Endothelial cell of umbilical vein (primary cell): ENCODE measurements at regions not wholly inside any gene's neighbourhood (a gene's known extent, or its start where the extent isn't known, plus 50 kb on each side); places are given as distances from the start of the nearest gene placed in this dataset.

Experiments used
- BruUV-seq: library from RNA; stranded (reverse); fragments of 400-500 nt; replicated peaks from 2 replicates; lab custom pipeline; 2021; lab: Mats Ljungman, UMichigan
- CTCF ChIA-PET: fragments of 300-600, 350-600 bp; sonication (Branson Sonifier 250); formaldehyde crosslinking; loops from one replicate; lab custom pipeline; 2021; ENCODE audit warnings: antibody characterized with exemption, inconsistent platforms; lab: Charles Lee
- POLR2A ChIA-PET: fragments of 300-600, 350-600 bp; sonication (Branson Sonifier 250); formaldehyde crosslinking; loops from one replicate; lab custom pipeline; 2021; ENCODE audit warnings: antibody characterized with exemption, inconsistent platforms; lab: Charles Lee
- DNase-seq: peaks from one replicate; pipeline ENCODE4 v3.0.0-alpha.2; 2011; ENCODE audit warnings: low read depth, low spot score
- FAIRE-seq: peaks from 2 replicates; lab custom pipeline; 2011; peaks lifted over from hg19 to GRCh38; lab: Jason Lieb, UNC
- H2AFZ ChIP-seq: 2 replicates; pipeline ENCODE4 v1.6.0; 2012; ENCODE audit warnings: low read depth, low read length, control low read depth, inconsistent platforms
- H3K27ac ChIP-seq: 2 replicates; pipeline ENCODE4 v1.5.1; 2011; ENCODE audit warnings: low read depth, mild to moderate bottlenecking, control low read depth, low read length, moderate library complexity; ENCODE audit not compliant: insufficient read depth
- H3K27me3 ChIP-seq, 2 experiments: 2 replicates each; pipeline versions ENCODE4 v1.6.0 to v1.6.1; 2011; ENCODE audit warnings: low read length in 2 of 2, mixed read lengths in 1 of 2; ENCODE audit not compliant: control insufficient read depth in 2 of 2, insufficient read depth in 2 of 2
- H3K36me3 ChIP-seq, 2 experiments: 2 replicates in 1 of 2; 3 replicates in 1 of 2; pipeline ENCODE4 v1.5.1; 2011; ENCODE audit warnings: low read length in 2 of 2, mild to moderate bottlenecking in 1 of 2, moderate library complexity in 1 of 2; ENCODE audit not compliant: control insufficient read depth in 2 of 2, insufficient read depth in 2 of 2; ENCODE audit errors: extremely low read depth in 1 of 2
- H3K4me1 ChIP-seq: 3 replicates; pipeline ENCODE4 v1.5.1; 2011; ENCODE audit warnings: mild to moderate bottlenecking, low read length; ENCODE audit not compliant: control insufficient read depth, insufficient read depth; ENCODE audit errors: extremely low read depth
- H3K4me2 ChIP-seq: 2 replicates; pipeline ENCODE4 v1.6.1; 2011; ENCODE audit warnings: low read length, control low read depth, mixed read lengths; ENCODE audit not compliant: insufficient read depth
- H3K4me3 ChIP-seq, 3 experiments: fragments of 200-600 bp in 1 of 3; sonication (generic), shearing (Covaris generic) in 1 of 3; replicated peaks in 1 of 3; 2 replicates each; pipeline ENCODE4 v1.5.1; 2011 to 2016; ENCODE audit warnings: control low read depth in 3 of 3, low read length in 3 of 3, mild to moderate bottlenecking in 2 of 3, inconsistent platforms in 1 of 3, low read depth in 1 of 3, moderate library complexity in 1 of 3; ENCODE audit not compliant: insufficient read depth in 1 of 3
- H3K79me2 ChIP-seq: 2 replicates; pipeline ENCODE4 v1.6.0; 2012; ENCODE audit warnings: low read length, inconsistent platforms; ENCODE audit not compliant: control insufficient read depth, insufficient read depth
- H3K9ac ChIP-seq: replicated peaks from 2 replicates; pipeline ENCODE3; 2011; ENCODE audit warnings: low read length, control low read depth; ENCODE audit not compliant: insufficient read depth; ENCODE audit errors: extremely low read depth
- H3K9me1 ChIP-seq: replicated peaks from 3 replicates; pipeline ENCODE4 v1.6.0; 2011; ENCODE audit warnings: mild to moderate bottlenecking, low read length; ENCODE audit not compliant: control insufficient read depth, insufficient read depth; ENCODE audit errors: extremely low read depth
- H3K9me3 ChIP-seq: replicated peaks from 2 replicates; pipeline ENCODE4 v1.5.1; 2012; ENCODE audit warnings: low read length, inconsistent platforms; ENCODE audit not compliant: control insufficient read depth, insufficient read depth
- H4K20me1 ChIP-seq: replicated peaks from 2 replicates; pipeline ENCODE3; 2011; ENCODE audit warnings: mild to moderate bottlenecking, low read length; ENCODE audit not compliant: control insufficient read depth, insufficient read depth; ENCODE audit errors: extremely low read depth
- CTCF ChIP-seq, 2 donors: IDR thresholded peaks; 1 replicate in 1 of 2; 2 replicates in 1 of 2; pipeline ENCODE4 v1.5.1; 2011; ENCODE audit warnings: low read length in 2 of 2, mild to moderate bottlenecking in 2 of 2, moderate library complexity in 2 of 2, control low read depth in 1 of 2, inconsistent platforms in 1 of 2, low read depth in 1 of 2; ENCODE audit not compliant: insufficient read depth in 1 of 2; ENCODE audit errors: extremely low read depth in 1 of 2
- EZH2 ChIP-seq: IDR thresholded peaks from 2 replicates; pipeline ENCODE4 v1.6.1; 2012; ENCODE audit warnings: borderline replicate concordance, low read depth, mild to moderate bottlenecking, moderate library complexity, low read length, inconsistent platforms; ENCODE audit not compliant: severe bottlenecking
- FOS ChIP-seq: IDR thresholded peaks from 2 replicates; pipeline ENCODE4 v1.6.1; 2011; ENCODE audit warnings: mild to moderate bottlenecking, low read length, moderate library complexity, borderline replicate concordance; ENCODE audit not compliant: insufficient read depth
- GATA2 ChIP-seq: IDR thresholded peaks from 2 replicates; pipeline ENCODE4 v1.7.0; 2011; ENCODE audit warnings: low read depth, mild to moderate bottlenecking, moderate library complexity, mixed read lengths, low read length; ENCODE audit not compliant: insufficient read length, insufficient read depth
- JUN ChIP-seq: IDR thresholded peaks from 2 replicates; pipeline ENCODE4 v1.6.1; 2011; ENCODE audit warnings: borderline replicate concordance, low read depth; ENCODE audit not compliant: insufficient read length, insufficient read depth
- MYC ChIP-seq: IDR thresholded peaks from one replicate; pipeline ENCODE4 v1.6.1; 2011; ENCODE audit warnings: mild to moderate bottlenecking, low read depth, low read length
- POLR2A ChIP-seq: IDR thresholded peaks from 2 replicates; pipeline ENCODE4 v1.6.1; 2012; ENCODE audit warnings: low read depth, mild to moderate bottlenecking, control low read depth, low read length
- POLR2AphosphoS5 ChIP-seq: IDR thresholded peaks from 2 replicates; pipeline ENCODE4 v1.6.1; 2012; ENCODE audit warnings: low read depth, mild to moderate bottlenecking, control low read depth, low read length, moderate library complexity; ENCODE audit not compliant: insufficient read depth
- dilution Hi-C: fragments of 300-500 bp; cut with MboI; formaldehyde crosslinking; loops from one replicate; pipeline ENCODE4 v1.15.0; 2019; ENCODE audit warnings: low sequenced_read_pairs; ENCODE audit not compliant: extremely low pct_ligation_motif_present
- intact Hi-C: fragments of 100-400 bp; cut with micrococcal nuclease; formaldehyde crosslinking; loops from one replicate; pipeline ENCODE4 v1.10.0; 2022
- TF ChIP-seq, protein P1 (sequence below): IDR thresholded peaks from 2 replicates; pipeline ENCODE4 v1.6.1; 2011; ENCODE audit not compliant: insufficient read depth, insufficient read length

GRCh38 chr7:108648989-108649388 is 79.3 kb downstream of the DNAJB9 start:
- Histone ChIP-seq H3K9ac (no peak overlapping the region), H3K27me3 (peaks cover 1% of the 10 kb centered on the region in 2 experiments), H3K36me3 (no peaks in the 10 kb centered on the region), H4K20me1 (no peaks in the 10 kb centered on the region), H3K9me3 (no peaks in the 10 kb centered on the region), H3K4me3 (no peak overlapping the region), H2AFZ (no peak overlapping the region), H3K4me1 (no peaks in the 10 kb centered on the region), H3K9me1 (no peaks in the 10 kb centered on the region), H3K27ac (no peak overlapping the region), H3K4me2 (no peak overlapping the region), H3K79me2 (no peaks in the 10 kb centered on the region)
- intact Hi-C loops, result no loop called here
- TF ChIP-seq, protein P1, sequence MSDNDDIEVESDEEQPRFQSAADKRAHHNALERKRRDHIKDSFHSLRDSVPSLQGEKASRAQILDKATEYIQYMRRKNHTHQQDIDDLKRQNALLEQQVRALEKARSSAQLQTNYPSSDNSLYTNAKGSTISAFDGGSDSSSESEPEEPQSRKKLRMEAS, result no peak
- TF ChIP-seq GATA2 (no peak), POLR2A (no peak), EZH2 (no peak), JUN (no peak), CTCF (IDR thresholded peaks at IDR 0.05; ENCODE audit: extremely low read depth in 1 of 2, insufficient read depth in 1 of 2, low read depth in 1 of 2, low read length in 2 of 2) (no peak), MYC (no peak), POLR2AphosphoS5 (no peak), FOS (no peak)
- dilution Hi-C loops, result no loop called here
- ChIA-PET POLR2A (no interaction called here), CTCF (no interaction called here)
- BruUV-seq, result no TSS peak
- FAIRE-seq, result no peak
- DNase-seq, result no peak
